GM13977 (cell line): ENCODE measurements at regions not wholly inside any gene's neighbourhood (a gene's known extent, or its start where the extent isn't known, plus 50 kb on each side); places are given as distances from the start of the nearest gene placed in this dataset.

ENCODE experiments used
- DNase-seq: peaks from one replicate; pipeline ENCODE4 v3.0.0; 2012; ENCODE audit warnings: low spot score
- in situ Hi-C: fragments of 300-500 bp; cut with MboI; formaldehyde crosslinking; loops from one replicate; pipeline ENCODE4 v1.12.0; 2022; ENCODE audit warnings: low sequenced_read_pairs, low pct_unique_long_range_greater_than_20kb, mixed read lengths, inconsistent platforms; ENCODE audit not compliant: unreplicated experiment
- TF ChIP-seq, protein P1 (sequence below): IDR thresholded peaks from 2 replicates; pipeline ENCODE4 v1.5.1; 2012; ENCODE audit warnings: mild to moderate bottlenecking, control low read depth; ENCODE audit not compliant: insufficient read depth; ENCODE audit errors: extremely low read depth, missing control alignments

- in situ Hi-C loops: no loop called here
These were observed 123.1 kb downstream of the DKK1 start for GRCh38 chr10:52437205-52437646.

DNA sequence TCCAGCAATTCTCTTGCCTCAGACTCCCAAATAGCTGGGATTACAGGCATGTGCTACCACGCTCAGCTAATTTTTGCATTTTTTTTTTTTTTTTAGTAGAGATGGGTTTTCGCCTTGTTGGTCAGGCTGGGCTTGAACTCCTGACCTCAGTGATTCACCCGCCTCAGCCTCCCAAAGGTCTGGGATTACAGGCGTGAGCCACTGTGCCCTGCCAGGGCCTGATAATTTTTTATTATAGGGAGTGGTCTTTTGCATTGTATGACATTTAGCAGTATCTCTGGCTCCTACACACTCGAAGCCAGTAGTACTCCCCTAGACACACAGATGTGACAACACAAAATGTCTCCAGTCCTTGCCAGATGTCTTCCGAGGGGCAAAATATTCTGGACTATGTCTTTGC lies 124.0 kb downstream of the DKK1 start:
- in situ Hi-C loops: no loop called here
- DNase-seq: no peak
- TF ChIP-seq, protein P1, sequence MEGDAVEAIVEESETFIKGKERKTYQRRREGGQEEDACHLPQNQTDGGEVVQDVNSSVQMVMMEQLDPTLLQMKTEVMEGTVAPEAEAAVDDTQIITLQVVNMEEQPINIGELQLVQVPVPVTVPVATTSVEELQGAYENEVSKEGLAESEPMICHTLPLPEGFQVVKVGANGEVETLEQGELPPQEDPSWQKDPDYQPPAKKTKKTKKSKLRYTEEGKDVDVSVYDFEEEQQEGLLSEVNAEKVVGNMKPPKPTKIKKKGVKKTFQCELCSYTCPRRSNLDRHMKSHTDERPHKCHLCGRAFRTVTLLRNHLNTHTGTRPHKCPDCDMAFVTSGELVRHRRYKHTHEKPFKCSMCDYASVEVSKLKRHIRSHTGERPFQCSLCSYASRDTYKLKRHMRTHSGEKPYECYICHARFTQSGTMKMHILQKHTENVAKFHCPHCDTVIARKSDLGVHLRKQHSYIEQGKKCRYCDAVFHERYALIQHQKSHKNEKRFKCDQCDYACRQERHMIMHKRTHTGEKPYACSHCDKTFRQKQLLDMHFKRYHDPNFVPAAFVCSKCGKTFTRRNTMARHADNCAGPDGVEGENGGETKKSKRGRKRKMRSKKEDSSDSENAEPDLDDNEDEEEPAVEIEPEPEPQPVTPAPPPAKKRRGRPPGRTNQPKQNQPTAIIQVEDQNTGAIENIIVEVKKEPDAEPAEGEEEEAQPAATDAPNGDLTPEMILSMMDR: no peak

More at GRCh38 chr10:52437205-52437646, 123.1 kb downstream of the DKK1 start:
- peak; percentile 4 for DNase-seq
- TF ChIP-seq, protein P1: no peak

DNA sequence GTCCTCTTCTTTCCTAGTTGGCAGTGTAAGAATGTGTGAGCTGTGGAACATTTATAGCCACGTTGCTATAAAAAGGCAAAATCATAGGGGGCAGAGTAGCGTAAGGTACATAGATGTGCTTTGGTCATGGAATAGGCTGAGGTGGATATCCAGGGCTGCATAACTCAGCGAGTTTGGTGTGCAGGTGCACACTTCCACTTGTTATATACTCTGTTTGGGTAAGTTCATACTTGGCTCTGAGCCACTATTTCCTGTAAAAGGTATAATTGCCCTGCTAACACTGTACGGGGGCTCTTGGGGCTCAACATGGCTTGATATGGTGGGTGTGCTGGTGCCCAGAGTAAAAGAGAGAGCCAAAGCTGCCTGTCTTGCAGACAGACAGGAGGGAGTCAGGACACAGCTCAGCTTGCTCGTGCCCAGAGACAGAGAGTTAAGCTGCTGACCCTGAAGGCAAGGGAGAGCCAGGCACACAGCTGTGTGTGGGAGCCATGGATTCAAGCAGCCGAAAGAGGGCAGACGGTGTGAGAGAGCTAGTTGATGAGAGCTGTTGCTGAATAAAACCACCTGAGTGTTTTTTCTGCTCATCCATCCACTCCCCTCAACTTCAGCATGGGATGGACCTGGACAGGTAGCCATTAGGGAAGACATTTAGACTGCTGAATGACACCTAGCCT lies 126.7 kb downstream of the DKK1 start:
- in situ Hi-C loops: no loop called here
- TF ChIP-seq, protein P1: no peak
- no peak for DNase-seq

- in situ Hi-C loops: no loop called here
- no peak for DNase-seq
- TF ChIP-seq, protein P1: no peak
These were observed 128.5 kb downstream of the DKK1 start for GRCh38 chr10:52442576-52442975.

- in situ Hi-C loops: no loop called here
- DNase-seq: no peak
- TF ChIP-seq, protein P1: no peak
These were observed 129.6 kb downstream of the DKK1 start for GRCh38 chr10:52443419-52444388.

GRCh38 chr10:52446391-52446790 lies 132.3 kb downstream of the DKK1 start:
- in situ Hi-C loops: no loop called here
- TF ChIP-seq, protein P1: no peak
- DNase-seq: no peak
